ENCODE measurements at regions not wholly inside any gene's neighbourhood (a gene's known extent, or its start where the extent isn't known, plus 50 kb on each side); places are given as distances from the start of the nearest gene placed in this dataset.

DNA sequence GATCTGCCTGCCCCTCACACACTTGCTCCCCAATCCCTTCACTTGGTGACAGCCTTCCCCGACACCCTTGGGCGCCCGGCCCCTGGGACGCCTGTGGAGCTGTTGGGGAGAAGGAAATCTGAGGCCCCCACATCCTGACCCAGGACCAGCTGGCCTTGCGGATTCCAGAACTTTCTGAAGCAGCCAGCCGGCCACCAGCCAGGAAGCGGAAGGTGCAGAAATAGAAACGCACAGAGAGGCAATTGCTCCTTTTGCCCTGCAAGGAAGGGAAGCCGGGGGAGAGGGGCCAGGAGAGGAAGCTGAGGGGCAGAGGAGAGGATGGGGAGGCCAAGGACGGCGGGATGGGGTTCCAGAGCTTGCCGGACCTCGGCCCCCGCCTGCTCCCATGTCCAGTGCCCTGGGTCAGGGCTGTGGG is 66.7 kb upstream of the LINC01488 start:
- Histone ChIP-seq H3K4me3 (no peak overlapping the region), H3K27me3 (no peaks in the 10 kb centered on the region), H3K27ac (no peak overlapping the region), H3K36me3 (no peaks in the 10 kb centered on the region), H3K4me1 (peaks cover 0 to 9% (median 0%) of the 10 kb centered on the region in 4 donors), H3K9me3 (no peaks in the 10 kb centered on the region)
- peak; percentile 41 for DNase-seq
- no peak for TF ChIP-seq EP300 (IDR thresholded peaks at IDR 0.05)
- TF ChIP-seq, protein P1, sequence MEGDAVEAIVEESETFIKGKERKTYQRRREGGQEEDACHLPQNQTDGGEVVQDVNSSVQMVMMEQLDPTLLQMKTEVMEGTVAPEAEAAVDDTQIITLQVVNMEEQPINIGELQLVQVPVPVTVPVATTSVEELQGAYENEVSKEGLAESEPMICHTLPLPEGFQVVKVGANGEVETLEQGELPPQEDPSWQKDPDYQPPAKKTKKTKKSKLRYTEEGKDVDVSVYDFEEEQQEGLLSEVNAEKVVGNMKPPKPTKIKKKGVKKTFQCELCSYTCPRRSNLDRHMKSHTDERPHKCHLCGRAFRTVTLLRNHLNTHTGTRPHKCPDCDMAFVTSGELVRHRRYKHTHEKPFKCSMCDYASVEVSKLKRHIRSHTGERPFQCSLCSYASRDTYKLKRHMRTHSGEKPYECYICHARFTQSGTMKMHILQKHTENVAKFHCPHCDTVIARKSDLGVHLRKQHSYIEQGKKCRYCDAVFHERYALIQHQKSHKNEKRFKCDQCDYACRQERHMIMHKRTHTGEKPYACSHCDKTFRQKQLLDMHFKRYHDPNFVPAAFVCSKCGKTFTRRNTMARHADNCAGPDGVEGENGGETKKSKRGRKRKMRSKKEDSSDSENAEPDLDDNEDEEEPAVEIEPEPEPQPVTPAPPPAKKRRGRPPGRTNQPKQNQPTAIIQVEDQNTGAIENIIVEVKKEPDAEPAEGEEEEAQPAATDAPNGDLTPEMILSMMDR (IDR thresholded peaks at IDR 0.05) = no peak
- 59 to 86% methylated on average over 14 of the region's 14 CpGs for WGBS, 2 donors
- intact Hi-C loops (cut with DNase I) = no loop called here

DNA sequence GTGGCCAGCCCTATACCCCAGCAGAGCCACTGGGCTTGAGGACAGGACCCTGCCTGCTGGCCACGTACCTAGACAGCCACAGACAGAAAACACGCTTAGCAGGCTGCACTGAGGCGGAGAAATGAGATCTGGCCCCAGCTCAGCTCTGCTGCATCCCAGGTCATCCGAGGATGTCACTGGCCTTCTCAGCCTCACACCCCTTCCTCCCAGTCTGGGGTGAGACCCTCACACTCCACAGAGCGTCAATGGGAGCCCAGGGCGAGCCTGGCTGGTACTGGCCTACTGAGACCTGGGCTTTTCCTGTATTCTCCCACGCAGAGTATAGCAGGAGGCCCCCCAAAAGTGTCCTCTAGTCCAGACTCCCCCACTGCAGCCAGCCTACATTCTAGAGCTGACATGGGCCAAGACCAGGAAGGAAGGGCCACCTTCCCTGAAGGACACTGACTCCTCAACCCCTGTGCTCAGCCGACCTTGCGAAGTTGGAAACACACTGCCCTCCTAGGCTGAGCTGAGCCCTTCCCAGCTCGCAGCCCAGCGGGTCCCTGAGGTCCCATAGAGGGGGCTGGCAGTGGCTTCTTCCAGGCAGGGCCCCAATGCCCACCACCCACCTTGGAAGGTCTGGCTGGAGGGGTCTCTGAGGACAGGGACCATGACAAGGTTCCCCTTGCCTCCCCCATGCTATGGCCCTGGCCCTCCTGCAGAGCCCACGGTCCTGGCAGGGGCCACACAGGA is 65.9 kb upstream of the LINC01488 start:
- no peak overlapping the region for H3K4me3 ChIP-seq
- no peaks in the 10 kb centered on the region for H3K27me3 ChIP-seq
- intact Hi-C loops (cut with DNase I) = no loop called here
- no peaks in the 10 kb centered on the region for H3K9me3 ChIP-seq
- DNase-seq = peak; percentile 46
- H3K36me3 ChIP-seq = no peaks in the 10 kb centered on the region
- no peak overlapping the region for H3K27ac ChIP-seq
- no peak for TF ChIP-seq POLR2A (IDR thresholded peaks at IDR 0.05)
- TF ChIP-seq, protein P1 (IDR thresholded peaks at IDR 0.05) = no peak
- no peak for TF ChIP-seq EP300 (IDR thresholded peaks at IDR 0.05)
- no peak for TF ChIP-seq POLR2AphosphoS5 (IDR thresholded peaks at IDR 0.05)
- 80 to 89% methylated on average over 12 of the region's 12 CpGs for WGBS, 2 donors
- peaks cover 0 to 15% (median 4%) of the 10 kb centered on the region in 4 donors for H3K4me1 ChIP-seq

DNA sequence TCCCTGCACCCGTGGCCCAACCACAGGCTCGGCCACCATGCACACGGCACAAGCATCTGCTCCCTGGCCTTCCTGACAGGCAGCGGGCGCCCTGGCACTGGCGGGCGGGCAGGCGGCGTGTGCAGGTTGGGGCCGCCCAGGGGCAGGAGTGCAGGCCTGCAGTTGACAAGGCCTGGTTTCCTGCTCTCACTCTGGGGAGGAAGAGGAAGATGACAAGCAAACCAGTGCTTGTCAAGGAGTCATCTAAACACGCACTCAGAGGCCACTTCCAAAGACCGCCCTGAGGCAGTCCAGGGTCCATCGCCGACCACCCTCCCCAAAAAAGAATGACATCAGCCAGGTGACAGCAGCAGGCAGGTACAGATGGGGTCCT is 65.3 kb upstream of the LINC01488 start:
- H3K27me3 ChIP-seq = no peaks in the 10 kb centered on the region
- TF ChIP-seq POLR2AphosphoS5 (IDR thresholded peaks at IDR 0.05) (no peak), POLR2A (IDR thresholded peaks at IDR 0.05) (no peak), EP300 (IDR thresholded peaks at IDR 0.05) (no peak)
- TF ChIP-seq, protein P1 (IDR thresholded peaks at IDR 0.05) = no peak
- no peak overlapping the region for H3K4me3 ChIP-seq
- H3K9me3 ChIP-seq = no peaks in the 10 kb centered on the region
- peak; percentile 48 for DNase-seq
- H3K36me3 ChIP-seq = no peaks in the 10 kb centered on the region
- WGBS, 2 donors = 63 to 92% methylated on average over 14 of the region's 14 CpGs
- intact Hi-C loops (cut with DNase I) = no loop called here
- H3K4me1 ChIP-seq = peaks cover 0 to 16% (median 7%) of the 10 kb centered on the region in 4 donors
- no peak overlapping the region for H3K27ac ChIP-seq

DNA sequence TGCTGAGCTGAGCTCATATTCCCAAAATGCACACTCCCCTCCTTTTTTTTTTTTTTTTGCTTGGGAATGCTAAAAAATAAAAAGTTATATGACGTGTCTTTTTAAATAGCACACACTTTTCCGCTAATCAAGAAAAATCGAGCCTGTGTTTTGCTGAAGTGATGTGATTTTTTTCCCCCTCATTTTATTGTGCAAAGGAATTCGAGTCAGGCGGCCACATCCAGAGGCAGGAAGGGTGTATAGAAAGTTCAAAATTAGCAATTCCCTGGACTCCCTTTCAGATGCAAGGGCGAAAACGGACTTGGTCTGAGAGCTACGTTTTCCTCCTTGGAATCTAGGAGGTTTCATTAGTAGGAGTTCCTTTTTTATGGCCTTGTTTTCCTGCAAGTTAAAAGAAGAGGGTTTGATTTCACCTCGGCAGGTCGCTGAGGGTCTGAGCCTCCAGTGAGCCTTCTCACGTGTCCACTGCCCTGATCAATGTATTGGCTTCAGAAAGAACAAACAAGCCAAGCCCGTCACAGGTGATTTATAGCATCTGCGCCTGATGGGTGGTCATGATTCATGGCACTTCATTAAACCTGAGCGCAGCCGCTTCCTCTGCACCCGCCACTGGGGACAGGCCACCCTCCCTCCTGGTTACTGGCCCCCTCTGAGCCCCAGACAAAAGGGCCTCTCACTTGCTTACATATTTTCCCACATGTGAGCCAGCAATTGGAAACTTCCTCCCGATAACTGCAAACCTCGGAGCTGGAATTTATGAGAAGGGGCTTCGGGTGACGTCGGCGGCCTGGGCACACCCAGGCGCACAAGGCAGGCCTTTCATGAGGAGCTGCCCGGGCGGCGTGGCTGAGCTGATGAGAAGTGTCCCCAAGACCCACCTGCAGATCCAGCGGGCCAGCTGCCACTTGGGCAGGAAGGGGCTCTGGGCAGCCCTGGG is 64.4 kb upstream of the LINC01488 start:
- no peaks in the 10 kb centered on the region for H3K36me3 ChIP-seq
- TF ChIP-seq POLR2AphosphoS5 (IDR thresholded peaks at IDR 0.05) = no peak
- TF ChIP-seq POLR2A (IDR thresholded peaks at IDR 0.05) = no peak
- TF ChIP-seq, protein P1 (IDR thresholded peaks at IDR 0.05) = no peak
- TF ChIP-seq EP300 (IDR thresholded peaks at IDR 0.05) = no peak
- DNase-seq = peak; percentile 54
- H3K4me1 ChIP-seq = peaks cover 0 to 16% (median 7%) of the 10 kb centered on the region in 4 donors
- H3K27ac ChIP-seq = peak overlapping the region in 1 of 4 donors; percentile 12
- WGBS, 2 donors = 70 to 86% methylated on average over 27 of the region's 27 CpGs
- intact Hi-C loops (cut with DNase I) = no loop called here
- H3K4me3 ChIP-seq = no peak overlapping the region
- no peaks in the 10 kb centered on the region for H3K27me3 ChIP-seq
- H3K9me3 ChIP-seq = no peaks in the 10 kb centered on the region

All from sigmoid colon (tissue), 6 donors.